OCI-LY7 (cell line): ENCODE measurements at regions not wholly inside any gene's neighbourhood (a gene's known extent, or its start where the extent isn't known, plus 50 kb on each side); places are given as distances from the start of the nearest gene placed in this dataset.

Experiments used
- BruUV-seq: library from RNA; stranded (reverse); fragments of 400-500 nt; replicated peaks from 2 replicates; lab custom pipeline; 2021; lab: Mats Ljungman, UMichigan
- CTCF ChIA-PET: fragments of 300-600 bp; sonication (Branson Sonifier 250); formaldehyde crosslinking; loops from one replicate; lab custom pipeline; 2022; ENCODE audit warnings: antibody characterized with exemption; ENCODE audit not compliant: unreplicated experiment; lab: Charles Lee
- POLR2A ChIA-PET: fragments of 300-600 bp; sonication (Branson Sonifier 250); formaldehyde crosslinking; loops from one replicate; lab custom pipeline; 2022; ENCODE audit warnings: antibody characterized with exemption; lab: Charles Lee
- DNase-seq: peaks from one replicate; pipeline ENCODE4 v3.0.0-alpha.2; 2015; ENCODE audit warnings: low spot score
- H2AFZ ChIP-seq: fragments of 200-600 bp; sonication (generic), shearing (Covaris generic); 2 replicates; pipeline ENCODE4 v1.6.1; 2014; ENCODE audit warnings: mild to moderate bottlenecking, antibody characterized with exemption, low read length, moderate library complexity
- H3K27ac ChIP-seq: fragments of 200-600 bp; sonication (generic); 2 replicates; pipeline ENCODE4 v1.5.1; 2014; ENCODE audit warnings: mixed run types, low read depth, mild to moderate bottlenecking, moderate library complexity, low read length, inconsistent platforms; ENCODE audit not compliant: poor library complexity, severe bottlenecking
- H3K36me3 ChIP-seq: fragments of 200-600 bp; sonication (generic); 2 replicates; pipeline ENCODE4 v1.6.1; 2014; ENCODE audit warnings: mild to moderate bottlenecking, antibody characterized with exemption, low read length, moderate library complexity, mixed read lengths; ENCODE audit not compliant: insufficient read depth
- H3K4me1 ChIP-seq: fragments of 200-600 bp; sonication (generic); 2 replicates; pipeline ENCODE4 v1.5.1; 2014; ENCODE audit warnings: mild to moderate bottlenecking, low read length; ENCODE audit not compliant: insufficient read depth, poor library complexity, severe bottlenecking
- H3K4me2 ChIP-seq: fragments of 200-600 bp; sonication (generic); 2 replicates; pipeline ENCODE4 v1.6.1; 2014; ENCODE audit warnings: mild to moderate bottlenecking, low read length
- H3K4me3 ChIP-seq: fragments of 200-600 bp; sonication (generic); 2 replicates; pipeline ENCODE4 v1.5.1; 2014; ENCODE audit warnings: mild to moderate bottlenecking, low read depth, low read length; ENCODE audit not compliant: poor library complexity, severe bottlenecking
- H3K79me2 ChIP-seq: fragments of 200-600 bp; sonication (generic); 2 replicates; pipeline ENCODE4 v1.6.1; 2016; ENCODE audit warnings: low read depth, mild to moderate bottlenecking, low read length, moderate library complexity, mixed read lengths; ENCODE audit not compliant: insufficient read depth
- H3K9me2 ChIP-seq: fragments of 200-600 bp; sonication (generic); 2 replicates; pipeline ENCODE4 v1.6.1; 2016; ENCODE audit warnings: mild to moderate bottlenecking, low read length, mixed read lengths; ENCODE audit not compliant: insufficient read depth
- H3K9me3 ChIP-seq: fragments of 200-600 bp; sonication (generic); 2 replicates; pipeline ENCODE4 v1.6.1; 2014; ENCODE audit warnings: mild to moderate bottlenecking, mixed run types, low read length, mixed read lengths
- H4K20me1 ChIP-seq: fragments of 200-600 bp; sonication (generic); 2 replicates; pipeline ENCODE4 v1.6.1; 2014; ENCODE audit warnings: mild to moderate bottlenecking, antibody characterized with exemption, low read length, moderate library complexity, mixed read lengths; ENCODE audit not compliant: insufficient read depth
- EZH2phosphoT487 ChIP-seq: fragments of 200-600 bp; sonication (generic); IDR thresholded peaks from 2 replicates; pipeline ENCODE4 v1.6.1; 2018; ENCODE audit warnings: low read depth, borderline replicate concordance, mild to moderate bottlenecking, mixed run types, antibody characterized with exemption, low read length, moderate library complexity, mixed read lengths
- intact Hi-C: fragments of 100-400 bp; cut with micrococcal nuclease; formaldehyde crosslinking; loops from one replicate; pipeline ENCODE4 v1.10.0; 2022; ENCODE audit not compliant: unreplicated experiment
- TF ChIP-seq, protein P1 (sequence below): fragments of 200-600 bp; sonication (generic); conservative IDR thresholded peaks from 2 replicates; pipeline ENCODE4 v1.5.1; 2014; ENCODE audit warnings: mild to moderate bottlenecking, antibody characterized with exemption, low read length, moderate library complexity, mixed read lengths

DNA sequence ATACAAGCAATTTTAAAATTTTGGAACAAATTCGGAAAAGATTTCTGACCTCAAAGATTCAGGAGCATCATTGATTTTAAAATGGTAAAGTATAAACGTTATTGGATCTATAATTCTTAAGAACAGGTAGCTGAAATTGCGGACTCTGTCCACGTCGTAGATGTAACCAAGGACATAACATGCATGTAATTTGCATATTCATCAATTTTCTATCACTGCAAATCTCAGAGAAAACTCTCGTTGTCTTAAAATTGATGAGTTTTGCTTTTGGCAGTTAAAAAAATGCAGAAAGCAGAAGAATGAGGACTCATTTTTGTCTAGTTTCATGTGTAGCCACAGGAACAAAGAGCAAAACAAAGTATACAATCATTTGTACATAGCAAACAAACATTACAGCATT, 1094.4 kb downstream of the SI start:
- no peaks in the 10 kb centered on the region for H3K36me3 ChIP-seq
- POLR2A ChIA-PET = no interaction called here

DNA sequence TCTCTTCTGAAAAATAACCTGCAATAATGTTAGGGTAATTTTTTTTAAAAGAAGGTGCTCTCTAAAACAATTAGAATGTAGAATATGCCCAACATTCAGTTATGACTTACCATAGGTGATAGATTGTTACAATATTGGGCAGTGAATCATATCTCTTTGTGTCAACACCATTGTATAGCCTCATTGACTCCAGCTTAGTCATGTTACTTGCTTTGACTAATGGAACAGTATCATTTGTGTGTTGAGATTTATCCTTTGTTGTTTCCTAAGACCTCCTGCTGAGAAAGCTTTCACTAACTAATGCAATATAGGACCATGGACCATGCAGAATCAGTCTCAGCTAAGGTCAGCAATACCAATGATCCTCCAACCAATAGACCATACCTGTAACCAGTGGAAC, 1106.4 kb downstream of the SI start:
- Histone ChIP-seq H3K4me3 (no peak overlapping the region), H3K4me1 (no peaks in the 10 kb centered on the region), H3K9me2 (no peaks in the 10 kb centered on the region), H3K4me2 (no peak overlapping the region), H3K79me2 (no peaks in the 10 kb centered on the region), H3K9me3 (no peaks in the 10 kb centered on the region), H2AFZ (no peak overlapping the region), H3K36me3 (no peaks in the 10 kb centered on the region), H4K20me1 (no peaks in the 10 kb centered on the region), H3K27ac (no peak overlapping the region)
- intact Hi-C loops = no loop called here
- POLR2A ChIA-PET = no interaction called here
- BruUV-seq = no TSS peak
- TF ChIP-seq EZH2phosphoT487 = no peak
- TF ChIP-seq, protein P1, sequence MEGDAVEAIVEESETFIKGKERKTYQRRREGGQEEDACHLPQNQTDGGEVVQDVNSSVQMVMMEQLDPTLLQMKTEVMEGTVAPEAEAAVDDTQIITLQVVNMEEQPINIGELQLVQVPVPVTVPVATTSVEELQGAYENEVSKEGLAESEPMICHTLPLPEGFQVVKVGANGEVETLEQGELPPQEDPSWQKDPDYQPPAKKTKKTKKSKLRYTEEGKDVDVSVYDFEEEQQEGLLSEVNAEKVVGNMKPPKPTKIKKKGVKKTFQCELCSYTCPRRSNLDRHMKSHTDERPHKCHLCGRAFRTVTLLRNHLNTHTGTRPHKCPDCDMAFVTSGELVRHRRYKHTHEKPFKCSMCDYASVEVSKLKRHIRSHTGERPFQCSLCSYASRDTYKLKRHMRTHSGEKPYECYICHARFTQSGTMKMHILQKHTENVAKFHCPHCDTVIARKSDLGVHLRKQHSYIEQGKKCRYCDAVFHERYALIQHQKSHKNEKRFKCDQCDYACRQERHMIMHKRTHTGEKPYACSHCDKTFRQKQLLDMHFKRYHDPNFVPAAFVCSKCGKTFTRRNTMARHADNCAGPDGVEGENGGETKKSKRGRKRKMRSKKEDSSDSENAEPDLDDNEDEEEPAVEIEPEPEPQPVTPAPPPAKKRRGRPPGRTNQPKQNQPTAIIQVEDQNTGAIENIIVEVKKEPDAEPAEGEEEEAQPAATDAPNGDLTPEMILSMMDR = no peak
- DNase-seq = no peak
- CTCF ChIA-PET = no interaction called here

More for the DNA sequence above, 1094.4 kb downstream of the SI start:
- Histone ChIP-seq H3K27ac (no peak overlapping the region), H3K9me3 (no peaks in the 10 kb centered on the region), H2AFZ (no peak overlapping the region), H3K4me1 (no peaks in the 10 kb centered on the region), H3K4me3 (no peak overlapping the region), H4K20me1 (no peaks in the 10 kb centered on the region), H3K9me2 (no peaks in the 10 kb centered on the region), H3K4me2 (no peak overlapping the region), H3K79me2 (no peaks in the 10 kb centered on the region)
- CTCF ChIA-PET = no interaction called here
- no peak for TF ChIP-seq EZH2phosphoT487
- TF ChIP-seq, protein P1 = no peak
- intact Hi-C loops = no loop called here
- BruUV-seq = no TSS peak
- DNase-seq = no peak

DNA sequence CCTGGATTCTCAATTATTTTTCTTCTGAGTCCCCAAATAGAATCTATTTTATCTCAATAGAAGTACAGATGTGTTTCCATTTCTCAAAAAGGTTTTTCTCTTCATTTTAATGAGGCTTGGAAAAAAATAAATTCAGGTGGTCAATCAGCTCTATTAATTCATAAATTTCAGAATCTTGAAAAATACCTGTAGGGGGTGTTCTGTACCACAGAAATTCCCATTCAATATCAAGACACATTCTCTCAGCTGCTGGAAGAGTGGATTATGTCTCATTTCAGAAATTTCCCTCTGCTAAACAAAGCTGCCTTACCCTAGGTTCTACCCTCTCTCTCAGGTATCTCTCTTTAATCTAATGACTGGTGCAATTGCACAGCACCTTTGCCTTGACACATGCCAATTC, 1121.2 kb downstream of the SI start:
- DNase-seq = no peak
- BruUV-seq = no TSS peak

More for the DNA sequence above, 1121.2 kb downstream of the SI start:
- H3K27ac ChIP-seq = no peak overlapping the region
- POLR2A ChIA-PET = no interaction called here
- H3K79me2 ChIP-seq = no peaks in the 10 kb centered on the region
- no peak overlapping the region for H3K4me3 ChIP-seq
- CTCF ChIA-PET = no interaction called here
- H3K4me2 ChIP-seq = no peak overlapping the region
- no peak overlapping the region for H2AFZ ChIP-seq
- intact Hi-C loops = no loop called here
- H3K4me1 ChIP-seq = no peaks in the 10 kb centered on the region
- H3K9me2 ChIP-seq = no peaks in the 10 kb centered on the region
- no peaks in the 10 kb centered on the region for H3K9me3 ChIP-seq
- H4K20me1 ChIP-seq = no peaks in the 10 kb centered on the region
- H3K36me3 ChIP-seq = no peaks in the 10 kb centered on the region
- TF ChIP-seq, protein P1 = no peak
- no peak for TF ChIP-seq EZH2phosphoT487
